ENCODE measurements at regions not wholly inside any gene's neighbourhood (a gene's known extent, or its start where the extent isn't known, plus 50 kb on each side); places are given as distances from the start of the nearest gene placed in this dataset.

DNA sequence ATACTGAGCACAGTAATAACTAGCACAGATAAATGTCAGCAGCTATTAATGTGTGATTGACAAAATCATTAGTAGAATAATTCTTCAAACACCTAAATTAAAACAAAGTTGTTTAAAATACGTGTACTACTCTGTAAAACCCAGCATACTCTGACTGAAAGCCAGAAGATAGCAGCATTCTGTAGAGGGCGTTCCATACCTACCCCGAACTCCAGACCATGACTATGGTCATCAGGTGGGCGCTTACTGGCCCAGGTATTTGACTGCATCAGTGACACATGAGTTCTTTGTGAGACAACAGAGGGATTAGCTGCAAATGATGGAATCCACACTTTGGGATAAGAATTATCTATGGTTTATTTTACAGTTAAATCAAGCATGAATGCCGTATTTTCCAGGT lies 139.7 kb upstream of the POGK start:
- TF ChIP-seq, protein P1, sequence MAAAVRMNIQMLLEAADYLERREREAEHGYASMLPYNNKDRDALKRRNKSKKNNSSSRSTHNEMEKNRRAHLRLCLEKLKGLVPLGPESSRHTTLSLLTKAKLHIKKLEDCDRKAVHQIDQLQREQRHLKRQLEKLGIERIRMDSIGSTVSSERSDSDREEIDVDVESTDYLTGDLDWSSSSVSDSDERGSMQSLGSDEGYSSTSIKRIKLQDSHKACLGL (CRISPR knock-in tag; IDR thresholded peaks at IDR 0.05) = no peak
- TF ChIP-seq ZNF446 (CRISPR knock-in tag; IDR thresholded peaks at IDR 0.05) (no peak), ZNF83 (CRISPR knock-in tag; IDR thresholded peaks at IDR 0.05; ENCODE audit: borderline replicate concordance) (no peak), PITX1 (CRISPR knock-in tag; IDR thresholded peaks at IDR 0.05) (no peak), DR1 (CRISPR knock-in tag; IDR thresholded peaks at IDR 0.05) (no peak), ZNF224 (CRISPR knock-in tag; IDR thresholded peaks at IDR 0.05) (no peak)
- TF ChIP-seq, protein P2, sequence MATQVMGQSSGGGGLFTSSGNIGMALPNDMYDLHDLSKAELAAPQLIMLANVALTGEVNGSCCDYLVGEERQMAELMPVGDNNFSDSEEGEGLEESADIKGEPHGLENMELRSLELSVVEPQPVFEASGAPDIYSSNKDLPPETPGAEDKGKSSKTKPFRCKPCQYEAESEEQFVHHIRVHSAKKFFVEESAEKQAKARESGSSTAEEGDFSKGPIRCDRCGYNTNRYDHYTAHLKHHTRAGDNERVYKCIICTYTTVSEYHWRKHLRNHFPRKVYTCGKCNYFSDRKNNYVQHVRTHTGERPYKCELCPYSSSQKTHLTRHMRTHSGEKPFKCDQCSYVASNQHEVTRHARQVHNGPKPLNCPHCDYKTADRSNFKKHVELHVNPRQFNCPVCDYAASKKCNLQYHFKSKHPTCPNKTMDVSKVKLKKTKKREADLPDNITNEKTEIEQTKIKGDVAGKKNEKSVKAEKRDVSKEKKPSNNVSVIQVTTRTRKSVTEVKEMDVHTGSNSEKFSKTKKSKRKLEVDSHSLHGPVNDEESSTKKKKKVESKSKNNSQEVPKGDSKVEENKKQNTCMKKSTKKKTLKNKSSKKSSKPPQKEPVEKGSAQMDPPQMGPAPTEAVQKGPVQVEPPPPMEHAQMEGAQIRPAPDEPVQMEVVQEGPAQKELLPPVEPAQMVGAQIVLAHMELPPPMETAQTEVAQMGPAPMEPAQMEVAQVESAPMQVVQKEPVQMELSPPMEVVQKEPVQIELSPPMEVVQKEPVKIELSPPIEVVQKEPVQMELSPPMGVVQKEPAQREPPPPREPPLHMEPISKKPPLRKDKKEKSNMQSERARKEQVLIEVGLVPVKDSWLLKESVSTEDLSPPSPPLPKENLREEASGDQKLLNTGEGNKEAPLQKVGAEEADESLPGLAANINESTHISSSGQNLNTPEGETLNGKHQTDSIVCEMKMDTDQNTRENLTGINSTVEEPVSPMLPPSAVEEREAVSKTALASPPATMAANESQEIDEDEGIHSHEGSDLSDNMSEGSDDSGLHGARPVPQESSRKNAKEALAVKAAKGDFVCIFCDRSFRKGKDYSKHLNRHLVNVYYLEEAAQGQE (IDR thresholded peaks at IDR 0.05; ENCODE audit: borderline replicate concordance in 1 of 2, low read depth in 1 of 2, low read length in 2 of 2) = no peak
- TF ChIP-seq, protein P3, sequence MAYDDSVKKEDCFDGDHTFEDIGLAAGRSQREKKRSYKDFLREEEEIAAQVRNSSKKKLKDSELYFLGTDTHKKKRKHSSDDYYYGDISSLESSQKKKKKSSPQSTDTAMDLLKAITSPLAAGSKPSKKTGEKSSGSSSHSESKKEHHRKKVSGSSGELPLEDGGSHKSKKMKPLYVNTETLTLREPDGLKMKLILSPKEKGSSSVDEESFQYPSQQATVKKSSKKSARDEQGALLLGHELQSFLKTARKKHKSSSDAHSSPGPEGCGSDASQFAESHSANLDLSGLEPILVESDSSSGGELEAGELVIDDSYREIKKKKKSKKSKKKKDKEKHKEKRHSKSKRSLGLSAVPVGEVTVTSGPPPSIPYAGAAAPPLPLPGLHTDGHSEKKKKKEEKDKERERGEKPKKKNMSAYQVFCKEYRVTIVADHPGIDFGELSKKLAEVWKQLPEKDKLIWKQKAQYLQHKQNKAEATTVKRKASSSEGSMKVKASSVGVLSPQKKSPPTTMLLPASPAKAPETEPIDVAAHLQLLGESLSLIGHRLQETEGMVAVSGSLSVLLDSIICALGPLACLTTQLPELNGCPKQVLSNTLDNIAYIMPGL (CRISPR knock-in tag; IDR thresholded peaks at IDR 0.05; ENCODE audit: borderline replicate concordance in 1 of 2, low read depth in 1 of 2) = no peak
- TF ChIP-seq, protein P4, sequence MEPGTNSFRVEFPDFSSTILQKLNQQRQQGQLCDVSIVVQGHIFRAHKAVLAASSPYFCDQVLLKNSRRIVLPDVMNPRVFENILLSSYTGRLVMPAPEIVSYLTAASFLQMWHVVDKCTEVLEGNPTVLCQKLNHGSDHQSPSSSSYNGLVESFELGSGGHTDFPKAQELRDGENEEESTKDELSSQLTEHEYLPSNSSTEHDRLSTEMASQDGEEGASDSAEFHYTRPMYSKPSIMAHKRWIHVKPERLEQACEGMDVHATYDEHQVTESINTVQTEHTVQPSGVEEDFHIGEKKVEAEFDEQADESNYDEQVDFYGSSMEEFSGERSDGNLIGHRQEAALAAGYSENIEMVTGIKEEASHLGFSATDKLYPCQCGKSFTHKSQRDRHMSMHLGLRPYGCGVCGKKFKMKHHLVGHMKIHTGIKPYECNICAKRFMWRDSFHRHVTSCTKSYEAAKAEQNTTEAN (CRISPR knock-in tag; conservative IDR thresholded peaks at IDR 0.05) = no peak
- Histone ChIP-seq H3K79me2 (ENCODE audit: insufficient read depth, low read length) (no peaks in the 10 kb centered on the region), H3K4me3 (replicated peaks in 1 of 3; ENCODE audit: insufficient read depth in 1 of 3, low read depth in 2 of 3, low read length in 3 of 3) (no peak overlapping the region), H3K27me3 (ENCODE audit: control insufficient read depth in 1 of 2, insufficient read depth in 2 of 2, low read length in 2 of 2) (no peaks in the 10 kb centered on the region), H3K9ac (ENCODE audit: insufficient read depth, low read depth, low read length) (no peak overlapping the region), H3K4me2 (ENCODE audit: low read depth, low read length) (no peak overlapping the region), H3K9me3 (ENCODE audit: low read length) (no peaks in the 10 kb centered on the region), H3K27ac (ENCODE audit: extremely low read length, insufficient read depth, low read length) (no peak overlapping the region), H3K36me3 (replicated peaks in 1 of 2; ENCODE audit: control insufficient read depth in 1 of 2, insufficient read depth in 2 of 2, low read length in 2 of 2) (no peaks in the 10 kb centered on the region), H3K4me1 (ENCODE audit: insufficient read depth, low read length) (peaks cover 8% of the 10 kb centered on the region), H4K20me1 (ENCODE audit: insufficient read depth, low read length) (no peaks in the 10 kb centered on the region), H2AFZ (ENCODE audit: low read length) (no peak overlapping the region)
- DNase-seq (ENCODE audit: low spot score) = no peak
- in situ Hi-C loops (cut with HindIII; ENCODE audit: extremely low pct_ligation_motif_present, low pct_unique_long_range_greater_than_20kb) (no loop called here), intact Hi-C loops (cut with micrococcal nuclease; ENCODE audit: unreplicated experiment) (no loop called here)
- ChIA-PET CTCF (ENCODE audit: low intra/inter-chr PET ratio, low total read pairs) (no interaction called here), POLR2A (no interaction called here)
- FAIRE-seq = no peak
- 1% methylated on average over 5 of the region's 5 CpGs for WGBS (ENCODE audit: low lambda C conversion rate)
- BruUV-seq (replicated peaks) = no TSS peak
- no peak for ATAC-seq

Measured in HepG2 (cell line).